Adrenal gland (tissue), 5 donors: ENCODE measurements at regions not wholly inside any gene's neighbourhood (a gene's known extent, or its start where the extent isn't known, plus 50 kb on each side); places are given as distances from the start of the nearest gene placed in this dataset.

Experiments used
- CTCF ChIP-seq, 6 experiments: fragments of 450-650 bp in 4 of 6; fragments of 200-600 bp in 2 of 6; sonication (generic) in 1 of 6; IDR thresholded peaks; 1 replicate in 5 of 6; 2 replicates in 1 of 6; pipeline versions ENCODE4 v1.5.1 to v1.8.0; 2016 to 2021; ENCODE audit warnings: antibody characterized with exemption in 6 of 6, mild to moderate bottlenecking in 2 of 6, moderate library complexity in 1 of 6
- POLR2A ChIP-seq, 2 donors: fragments of 450-650 bp; IDR thresholded peaks; one replicate each; pipeline ENCODE4 v1.6.1; 2017; ENCODE audit warnings: antibody characterized with exemption in 2 of 2, mild to moderate bottlenecking in 2 of 2, moderate library complexity in 1 of 2
- donor health status: DM: no; HTN: no; CAD: no.

- TF ChIP-seq POLR2A (IDR thresholded peaks at IDR 0.05) (no peak), CTCF (IDR thresholded peaks at IDR 0.05) (no peak)
These were observed 326.5 kb downstream of the SH3GL2 start for GRCh38 chr9:17905366-17905765.
